NB4 (cell line): ENCODE measurements at regions not wholly inside any gene's neighbourhood (a gene's known extent, or its start where the extent isn't known, plus 50 kb on each side); places are given as distances from the start of the nearest gene placed in this dataset.

Experiments
- MAX ChIP-seq: IDR thresholded peaks from 2 replicates; pipeline ENCODE4 v1.6.1; 2011; ENCODE audit warnings: low read depth, low read length
- MYC ChIP-seq: IDR thresholded peaks from 2 replicates; pipeline ENCODE4 v1.6.1; 2011; ENCODE audit warnings: low read depth, low read length
- POLR2A ChIP-seq: IDR thresholded peaks from 2 replicates; pipeline ENCODE4 v1.6.1; 2011; ENCODE audit warnings: mild to moderate bottlenecking; ENCODE audit not compliant: insufficient read length; ENCODE audit errors: extremely low read depth
- TF ChIP-seq, protein P1 (sequence below): IDR thresholded peaks from one replicate; pipeline ENCODE4 v1.5.1; 2012; ENCODE audit warnings: low read depth, low read length

DNA sequence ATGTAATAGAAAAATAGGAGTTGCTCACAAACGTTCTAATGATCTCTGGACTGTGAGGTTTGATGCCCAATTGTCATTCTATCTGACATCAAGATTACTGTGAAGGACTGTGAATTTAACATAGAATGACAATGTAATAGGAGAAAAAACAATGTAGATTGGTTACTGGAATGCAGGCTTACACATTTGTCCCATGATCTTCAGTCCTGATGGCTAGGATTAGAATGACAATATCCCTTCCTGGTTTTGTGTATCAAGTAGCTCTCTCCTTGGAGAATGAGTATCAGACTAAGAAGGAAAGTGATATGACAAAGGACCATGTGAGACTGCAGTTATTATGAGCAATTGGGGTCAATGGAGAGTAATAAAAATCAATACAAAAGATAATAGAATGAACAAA lies 862.2 kb upstream of the C9orf72 start:
- TF ChIP-seq MYC (no peak), POLR2A (no peak), MAX (no peak)
- TF ChIP-seq, protein P1, sequence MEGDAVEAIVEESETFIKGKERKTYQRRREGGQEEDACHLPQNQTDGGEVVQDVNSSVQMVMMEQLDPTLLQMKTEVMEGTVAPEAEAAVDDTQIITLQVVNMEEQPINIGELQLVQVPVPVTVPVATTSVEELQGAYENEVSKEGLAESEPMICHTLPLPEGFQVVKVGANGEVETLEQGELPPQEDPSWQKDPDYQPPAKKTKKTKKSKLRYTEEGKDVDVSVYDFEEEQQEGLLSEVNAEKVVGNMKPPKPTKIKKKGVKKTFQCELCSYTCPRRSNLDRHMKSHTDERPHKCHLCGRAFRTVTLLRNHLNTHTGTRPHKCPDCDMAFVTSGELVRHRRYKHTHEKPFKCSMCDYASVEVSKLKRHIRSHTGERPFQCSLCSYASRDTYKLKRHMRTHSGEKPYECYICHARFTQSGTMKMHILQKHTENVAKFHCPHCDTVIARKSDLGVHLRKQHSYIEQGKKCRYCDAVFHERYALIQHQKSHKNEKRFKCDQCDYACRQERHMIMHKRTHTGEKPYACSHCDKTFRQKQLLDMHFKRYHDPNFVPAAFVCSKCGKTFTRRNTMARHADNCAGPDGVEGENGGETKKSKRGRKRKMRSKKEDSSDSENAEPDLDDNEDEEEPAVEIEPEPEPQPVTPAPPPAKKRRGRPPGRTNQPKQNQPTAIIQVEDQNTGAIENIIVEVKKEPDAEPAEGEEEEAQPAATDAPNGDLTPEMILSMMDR, result no peak
